Ishikawa (cell line): ENCODE measurements at regions not wholly inside any gene's neighbourhood (a gene's known extent, or its start where the extent isn't known, plus 50 kb on each side); places are given as distances from the start of the nearest gene placed in this dataset.

Source experiments
- CREB1 ChIP-seq: IDR thresholded peaks from 2 replicates; pipeline ENCODE4 v1.6.1; 2012; ENCODE audit warnings: low read depth
- EGR1 ChIP-seq: IDR thresholded peaks from 2 replicates; pipeline ENCODE4 v1.6.1; 2012
- EP300 ChIP-seq: IDR thresholded peaks from 2 replicates; pipeline ENCODE4 v1.6.1; 2012; ENCODE audit warnings: borderline replicate concordance
- FOXM1 ChIP-seq: IDR thresholded peaks from 2 replicates; pipeline ENCODE4 v1.6.1; 2012; ENCODE audit warnings: low read depth, borderline replicate concordance
- MAX ChIP-seq: IDR thresholded peaks from 2 replicates; pipeline ENCODE4 v1.6.1; 2012
- NFIC ChIP-seq: IDR thresholded peaks from 2 replicates; pipeline ENCODE4 v1.6.1; 2012
- REST ChIP-seq: IDR thresholded peaks from 2 replicates; pipeline ENCODE4 v1.6.1; 2012; ENCODE audit warnings: low read depth, mild to moderate bottlenecking
- TAF1 ChIP-seq: IDR thresholded peaks from 2 replicates; pipeline ENCODE4 v1.6.1; 2012; ENCODE audit warnings: low read depth, mild to moderate bottlenecking
- TEAD4 ChIP-seq: IDR thresholded peaks from 2 replicates; pipeline ENCODE4 v1.6.1; 2012
- USF1 ChIP-seq: IDR thresholded peaks from 2 replicates; pipeline ENCODE4 v1.6.1; 2012
- YY1 ChIP-seq: IDR thresholded peaks from 2 replicates; pipeline ENCODE4 v1.6.1; 2012; ENCODE audit warnings: low read depth
- ZBTB7A ChIP-seq: IDR thresholded peaks from 2 replicates; pipeline ENCODE4 v1.6.1; 2012; ENCODE audit warnings: low read depth

GRCh38 chr10:93182049-93182327, 108.3 kb downstream of the CYP26A1 start:
- TF ChIP-seq EP300 (no peak), CREB1 (no peak), REST (no peak), TEAD4 (no peak), TAF1 (no peak), FOXM1 (no peak), YY1 (no peak), NFIC (no peak), USF1 (no peak), MAX (no peak), ZBTB7A (no peak), EGR1 (no peak)
